Stimulated activated effector memory CD8-positive, alpha-beta T cell treated with anti-CD3 and anti-CD28 coated beads, Interleukin-12 subunit alpha, Interleukin-12 subunit beta, amount 100 ng/mL, for 72 hours (primary cell): ENCODE measurements at regions not wholly inside any gene's neighbourhood (a gene's known extent, or its start where the extent isn't known, plus 50 kb on each side); places are given as distances from the start of the nearest gene placed in this dataset.

Source experiments
- ATAC-seq: fragments of 150-1000 bp; cut with Tn5 transposase; 2 replicates; pipeline ENCODE4 v1.10.0; 2021
- DNase-seq, 2 donors: peaks; one replicate each; pipeline ENCODE4 v3.0.0; 2021 to 2022; ENCODE audit warnings: low spot score in 2 of 2
- H3K27ac Mint-ChIP-seq: one replicate; pipeline ENCODE4 v1.8.0; 2022; ENCODE audit warnings: mild to moderate bottlenecking, mixed read lengths
- H3K36me3 Mint-ChIP-seq: one replicate; pipeline ENCODE4 v1.8.0; 2022; ENCODE audit warnings: mild to moderate bottlenecking, mixed read lengths
- H3K4me1 Mint-ChIP-seq: one replicate; pipeline ENCODE4 v1.8.0; 2022; ENCODE audit warnings: mixed read lengths
- H3K4me3 Mint-ChIP-seq: one replicate; pipeline ENCODE4 v1.8.0; 2022; ENCODE audit warnings: mild to moderate bottlenecking, mixed read lengths
- H3K9me3 Mint-ChIP-seq: one replicate; pipeline ENCODE4 v1.8.0; 2022; ENCODE audit warnings: mixed read lengths

- no peaks in the 10 kb centered on the region for H3K9me3 Mint-ChIP-seq
- no peaks in the 10 kb centered on the region for H3K4me1 Mint-ChIP-seq
- no peak overlapping the region for H3K27ac Mint-ChIP-seq
- no peak overlapping the region for H3K4me3 Mint-ChIP-seq
- no peaks in the 10 kb centered on the region for H3K36me3 Mint-ChIP-seq
- ATAC-seq (no peak), DNase-seq (no peak)
Observed at GRCh38 chrX:13152518-13153185, 108.2 kb upstream of the FAM9C start.

GRCh38 chrX:13151828-13152517 lies 107.6 kb upstream of the FAM9C start:
- no peaks in the 10 kb centered on the region for H3K4me1 Mint-ChIP-seq
- ATAC-seq = peak; percentile 61
- H3K9me3 Mint-ChIP-seq = no peaks in the 10 kb centered on the region
- H3K4me3 Mint-ChIP-seq = peak overlapping the region; percentile 30
- DNase-seq = no peak
- H3K36me3 Mint-ChIP-seq = no peaks in the 10 kb centered on the region
- H3K27ac Mint-ChIP-seq = no peak overlapping the region

DNA sequence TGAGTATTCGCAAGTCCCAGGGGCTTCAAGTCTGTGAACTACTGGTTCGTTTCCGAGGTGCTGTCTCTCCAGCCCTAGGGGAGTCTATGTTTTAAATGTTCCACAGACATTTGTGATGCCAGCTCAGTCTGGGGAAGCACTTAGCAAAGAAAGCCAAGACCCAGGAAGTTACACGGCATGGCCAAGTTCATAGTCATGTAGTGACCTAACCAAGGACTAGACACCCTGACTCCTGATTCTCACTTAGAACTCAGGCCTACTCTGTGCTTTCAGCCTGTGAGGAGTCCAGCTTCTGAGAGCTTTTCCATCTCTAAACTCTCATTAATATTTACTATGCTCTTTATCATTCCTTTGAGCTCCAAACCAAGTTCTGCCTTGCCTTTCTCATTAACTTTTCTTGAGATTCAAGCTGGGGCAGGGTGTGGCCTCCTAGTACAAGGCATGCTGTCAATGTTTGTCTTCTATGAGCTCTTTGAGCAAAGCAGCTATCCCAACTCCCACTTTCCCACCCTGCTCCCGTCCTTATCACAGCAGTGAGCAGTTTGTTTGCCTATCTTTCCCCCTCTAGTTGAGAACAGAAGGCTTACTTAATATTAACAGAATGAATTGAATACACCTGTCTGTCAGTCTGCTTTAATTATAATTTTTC lies 105.4 kb upstream of the FAM9C start:
- Mint-ChIP-seq H3K27ac (no peak overlapping the region), H3K4me1 (no peaks in the 10 kb centered on the region), H3K4me3 (no peak overlapping the region), H3K9me3 (peaks cover 6% of the 10 kb centered on the region), H3K36me3 (no peaks in the 10 kb centered on the region)
- DNase-seq = no peak
- no peak for ATAC-seq

DNA sequence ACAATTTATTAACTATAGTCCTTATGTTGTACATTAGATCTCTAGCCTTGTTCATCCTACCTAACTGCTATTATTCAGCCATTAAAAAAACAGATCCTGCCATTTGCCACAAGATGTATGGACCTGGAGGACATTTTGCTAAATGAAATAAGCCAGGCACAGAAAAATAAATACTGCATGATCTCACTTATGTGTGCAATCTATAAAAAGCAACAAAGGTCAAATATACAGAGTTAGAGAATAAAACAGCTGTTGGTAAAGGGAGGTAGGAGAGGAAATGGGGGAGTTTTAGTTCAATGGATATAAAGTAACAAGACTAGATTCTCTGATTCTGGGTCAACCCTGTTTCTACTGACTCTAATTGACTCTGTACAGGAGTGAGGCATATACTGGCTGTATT lies 103.3 kb upstream of the FAM9C start:
- H3K36me3 Mint-ChIP-seq = no peaks in the 10 kb centered on the region
- no peak overlapping the region for H3K4me3 Mint-ChIP-seq
- peaks cover 6% of the 10 kb centered on the region for H3K9me3 Mint-ChIP-seq
- DNase-seq (no peak), ATAC-seq (no peak)
- peak overlapping the region; percentile 23 for H3K27ac Mint-ChIP-seq
- H3K4me1 Mint-ChIP-seq = no peaks in the 10 kb centered on the region

- no peak for DNase-seq
- Mint-ChIP-seq H3K9me3 (peaks cover 6% of the 10 kb centered on the region), H3K4me3 (no peak overlapping the region), H3K4me1 (no peaks in the 10 kb centered on the region), H3K36me3 (no peaks in the 10 kb centered on the region), H3K27ac (no peak overlapping the region)
- ATAC-seq = no peak
Observed at GRCh38 chrX:13147147-13147546, 102.7 kb upstream of the FAM9C start.

- Mint-ChIP-seq H3K36me3 (no peaks in the 10 kb centered on the region), H3K9me3 (peaks cover 6% of the 10 kb centered on the region), H3K4me3 (no peak overlapping the region), H3K4me1 (no peaks in the 10 kb centered on the region), H3K27ac (no peak overlapping the region)
- no peak for DNase-seq
- ATAC-seq = no peak
Observed at GRCh38 chrX:13144927-13145655, 100.7 kb upstream of the FAM9C start.

- DNase-seq (no peak), ATAC-seq (no peak)
- no peak overlapping the region for H3K4me3 Mint-ChIP-seq
- no peak overlapping the region for H3K27ac Mint-ChIP-seq
- H3K4me1 Mint-ChIP-seq = no peaks in the 10 kb centered on the region
- H3K36me3 Mint-ChIP-seq = no peaks in the 10 kb centered on the region
- H3K9me3 Mint-ChIP-seq = peaks cover 6% of the 10 kb centered on the region
Observed at GRCh38 chrX:13142891-13143290, 98.5 kb upstream of the FAM9C start.

DNA sequence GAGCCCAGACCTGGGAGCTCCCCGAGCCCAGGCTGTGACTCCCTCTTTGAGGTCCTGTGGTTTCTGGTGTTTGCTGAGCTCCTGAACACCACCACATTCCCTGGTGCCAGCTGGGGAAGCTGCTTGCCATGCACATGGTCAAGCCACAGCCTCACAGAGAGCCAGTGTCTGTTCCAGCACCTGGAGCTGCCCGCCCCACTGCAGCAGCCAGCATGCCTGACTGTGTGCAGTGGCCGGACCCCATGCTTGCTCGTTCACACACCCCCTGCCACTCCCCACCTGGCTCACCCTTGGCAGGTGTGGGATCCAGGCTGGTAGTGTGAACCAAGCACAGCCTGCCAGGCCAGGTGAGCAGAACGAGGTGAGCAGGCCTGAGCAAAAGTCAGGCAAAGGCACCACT lies 95.6 kb upstream of the FAM9C start:
- H3K4me1 Mint-ChIP-seq = no peaks in the 10 kb centered on the region
- H3K27ac Mint-ChIP-seq = no peak overlapping the region
- ATAC-seq = no peak
- no peak for DNase-seq
- no peak overlapping the region for H3K4me3 Mint-ChIP-seq
- no peaks in the 10 kb centered on the region for H3K36me3 Mint-ChIP-seq
- no peaks in the 10 kb centered on the region for H3K9me3 Mint-ChIP-seq

GRCh38 chrX:13131396-13132137 lies 87.1 kb upstream of the FAM9C start:
- peak; percentile 65 for ATAC-seq
- H3K36me3 Mint-ChIP-seq = no peaks in the 10 kb centered on the region
- H3K4me3 Mint-ChIP-seq = no peak overlapping the region
- no peak for DNase-seq
- no peaks in the 10 kb centered on the region for H3K9me3 Mint-ChIP-seq
- peaks cover 19% of the 10 kb centered on the region for H3K4me1 Mint-ChIP-seq
- peak overlapping the region; percentile 40 for H3K27ac Mint-ChIP-seq

GRCh38 chrX:13130816-13131215 lies 86.4 kb upstream of the FAM9C start:
- DNase-seq (no peak), ATAC-seq (no peak)
- H3K27ac Mint-ChIP-seq = no peak overlapping the region
- H3K36me3 Mint-ChIP-seq = no peaks in the 10 kb centered on the region
- no peak overlapping the region for H3K4me3 Mint-ChIP-seq
- no peaks in the 10 kb centered on the region for H3K9me3 Mint-ChIP-seq
- peaks cover 19% of the 10 kb centered on the region for H3K4me1 Mint-ChIP-seq

- H3K27ac Mint-ChIP-seq = no peak overlapping the region
- H3K9me3 Mint-ChIP-seq = no peaks in the 10 kb centered on the region
- DNase-seq = no peak
- H3K4me3 Mint-ChIP-seq = no peak overlapping the region
- no peaks in the 10 kb centered on the region for H3K36me3 Mint-ChIP-seq
- no peak for ATAC-seq
- H3K4me1 Mint-ChIP-seq = peaks cover 36% of the 10 kb centered on the region
Observed at GRCh38 chrX:13128104-13128503, 83.7 kb upstream of the FAM9C start.

DNA sequence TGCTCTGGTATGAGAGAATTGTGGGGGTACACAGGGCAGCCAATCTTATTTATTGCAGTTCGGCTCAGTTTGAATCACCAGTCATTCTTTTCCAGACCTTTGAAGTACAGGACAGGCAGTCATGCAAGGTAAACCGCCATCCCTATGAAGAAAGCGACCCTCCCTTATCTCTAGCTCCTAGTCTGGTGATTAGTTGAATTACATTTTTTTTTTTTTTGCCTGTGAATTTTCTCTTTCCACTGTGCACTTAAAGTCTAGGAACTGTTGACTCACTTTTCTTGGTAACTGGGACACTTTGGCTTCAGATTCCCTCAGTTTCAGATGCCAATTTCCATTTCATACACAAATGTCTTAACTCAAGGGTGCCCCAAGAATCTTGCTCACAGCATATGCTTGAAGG lies 82.4 kb upstream of the FAM9C start:
- no peak overlapping the region for H3K27ac Mint-ChIP-seq
- no peak for ATAC-seq
- H3K9me3 Mint-ChIP-seq = no peaks in the 10 kb centered on the region

DNA sequence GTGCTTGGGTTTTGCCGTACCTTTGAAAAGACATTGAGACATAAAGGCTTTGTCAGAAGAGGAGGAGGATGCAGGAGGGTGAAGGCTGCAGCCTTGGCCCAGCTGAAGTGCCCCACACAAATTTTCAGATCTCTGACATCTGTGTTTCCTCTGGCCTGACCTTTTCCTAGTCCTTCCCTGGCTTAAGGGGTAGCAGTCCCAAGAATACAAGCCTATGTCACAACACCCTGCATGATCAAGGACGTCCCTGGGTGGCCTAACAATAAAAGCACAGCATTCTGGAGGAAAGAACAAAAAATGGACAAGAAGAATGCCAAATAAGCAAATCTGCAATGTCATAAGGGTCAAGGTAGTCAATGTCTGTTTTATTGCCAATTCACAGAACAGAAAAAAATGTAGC lies 80.8 kb upstream of the FAM9C start:
- H3K27ac Mint-ChIP-seq = peak overlapping the region; percentile 60
- no peak for ATAC-seq
- H3K36me3 Mint-ChIP-seq = no peaks in the 10 kb centered on the region
- no peak overlapping the region for H3K4me3 Mint-ChIP-seq
- H3K4me1 Mint-ChIP-seq = peaks cover 25% of the 10 kb centered on the region
- DNase-seq = no peak
- H3K9me3 Mint-ChIP-seq = no peaks in the 10 kb centered on the region

More for the DNA sequence above, 82.4 kb upstream of the FAM9C start:
- Mint-ChIP-seq H3K4me3 (no peak overlapping the region), H3K36me3 (no peaks in the 10 kb centered on the region), H3K4me1 (peaks cover 37% of the 10 kb centered on the region)
- no peak for DNase-seq

GRCh38 chrX:13123857-13124345 lies 79.5 kb upstream of the FAM9C start:
- Mint-ChIP-seq H3K4me1 (peaks cover 25% of the 10 kb centered on the region), H3K27ac (peak overlapping the region; percentile 76), H3K9me3 (no peaks in the 10 kb centered on the region), H3K4me3 (peak overlapping the region; percentile 38), H3K36me3 (no peaks in the 10 kb centered on the region)
- DNase-seq = no peak
- peak; percentile 51 for ATAC-seq
